HCEC 1CT (cell line): ENCODE measurements at regions not wholly inside any gene's neighbourhood (a gene's known extent, or its start where the extent isn't known, plus 50 kb on each side); places are given as distances from the start of the nearest gene placed in this dataset.

ENCODE experiments used
- DNase-seq: peaks from one replicate; pipeline ENCODE4 v3.0.0-alpha.2; 2017

DNA sequence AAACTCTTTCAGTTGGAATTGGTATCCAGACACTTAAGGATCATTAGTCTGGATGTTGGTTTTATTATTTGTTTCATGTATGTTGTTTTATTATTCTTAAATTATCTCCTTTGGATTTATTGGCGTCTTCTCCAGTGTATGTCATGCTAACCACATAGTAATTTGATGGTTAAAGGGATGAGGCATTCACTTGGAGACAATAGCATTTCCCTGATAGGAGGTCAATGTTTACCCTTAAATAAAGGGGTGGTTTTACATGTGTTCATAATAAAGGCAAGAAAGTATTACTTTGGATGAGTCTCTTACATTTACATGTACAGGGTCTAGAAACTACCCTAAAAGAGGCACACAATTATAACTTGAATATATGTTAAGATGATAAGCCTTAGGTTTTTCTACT, 51.2 kb upstream of the RNF144B start:
- DNase-seq, result no peak

DNA sequence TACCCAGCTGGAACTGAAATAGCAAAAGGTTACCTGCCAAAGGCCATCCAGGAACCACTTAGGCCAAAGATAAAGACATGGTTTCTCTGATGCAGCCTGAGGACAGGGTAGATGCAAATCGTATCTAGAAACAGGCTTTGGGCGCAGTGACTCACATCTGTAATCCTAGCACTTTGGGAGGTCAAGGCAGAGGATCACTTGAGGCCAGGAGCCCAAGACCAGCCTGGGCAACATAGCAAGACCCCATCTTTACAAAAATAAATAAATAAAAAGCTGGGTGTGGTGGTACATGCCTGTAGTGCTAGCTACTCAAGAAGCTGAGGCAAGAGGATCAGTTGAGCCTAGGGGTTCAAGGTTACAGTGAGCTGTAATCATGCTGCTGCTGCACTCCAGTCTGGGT, 52.9 kb upstream of the RNF144B start:
- no peak for DNase-seq

GRCh38 chr6:18330548-18331081, 56.5 kb upstream of the RNF144B start:
- no peak for DNase-seq

GRCh38 chr6:18329776-18330175, 57.4 kb upstream of the RNF144B start:
- DNase-seq, result no peak

DNA sequence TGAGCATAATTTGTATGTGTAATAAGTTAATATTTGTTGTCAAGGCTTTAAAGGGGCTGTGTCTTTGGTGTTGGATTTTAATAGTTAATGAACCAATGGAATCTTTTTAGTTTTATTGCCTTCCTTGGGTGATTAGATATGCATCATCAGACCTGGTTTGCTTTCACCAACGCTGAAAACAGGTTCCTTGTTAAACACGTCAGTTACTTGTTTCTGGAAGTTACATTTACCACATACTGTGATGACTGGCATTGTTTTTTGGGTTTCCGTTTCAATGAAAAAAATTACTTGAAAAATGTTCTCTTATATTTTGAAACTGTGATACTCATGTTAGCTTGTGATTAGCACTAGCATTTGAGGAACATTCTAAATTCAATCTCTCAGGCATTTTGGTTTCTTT, 58.6 kb upstream of the RNF144B start:
- no peak for DNase-seq

DNA sequence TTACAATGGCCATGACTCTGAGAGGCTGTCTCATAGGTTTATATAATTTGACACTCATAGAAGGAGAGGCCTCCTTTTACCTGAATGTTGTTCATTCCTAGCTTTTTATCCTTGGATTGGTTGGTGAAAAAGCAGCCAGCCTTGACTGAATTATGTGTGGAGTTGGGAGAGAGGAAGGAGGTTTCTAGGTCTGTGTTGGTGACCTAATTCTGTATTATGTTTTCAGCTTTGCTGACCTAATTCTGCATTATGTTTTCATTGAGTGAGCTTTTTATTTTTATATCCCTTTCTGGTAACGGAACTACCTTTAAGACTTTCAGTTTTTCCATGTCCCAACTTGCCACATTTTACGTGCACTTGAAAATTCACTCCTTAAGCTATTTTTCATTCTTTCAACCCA, 59.1 kb upstream of the RNF144B start:
- DNase-seq, result no peak

- no peak for DNase-seq
These were observed 59.5 kb upstream of the RNF144B start for GRCh38 chr6:18327626-18328025.

- DNase-seq, result no peak
These were observed 60.2 kb upstream of the RNF144B start for GRCh38 chr6:18326980-18327379.

DNA sequence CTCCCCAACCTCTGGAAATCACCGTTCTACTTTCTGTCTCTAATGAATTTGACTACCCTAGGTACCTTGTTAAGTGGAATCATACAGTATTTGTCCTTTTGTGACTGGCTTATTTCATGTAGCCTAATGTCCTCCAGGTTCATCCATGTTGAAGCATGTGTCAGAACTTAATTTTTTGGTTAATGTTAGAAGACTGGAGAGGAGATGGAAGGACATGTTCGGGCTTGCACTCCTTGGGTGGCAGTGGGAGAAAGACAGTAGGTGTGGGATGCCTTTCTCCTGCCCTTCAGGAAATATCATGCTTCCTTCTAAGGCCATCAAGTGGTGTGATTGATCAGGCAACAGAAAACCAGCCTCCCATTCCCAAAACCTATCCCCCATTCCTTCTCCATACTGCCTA, 61.1 kb upstream of the RNF144B start:
- no peak for DNase-seq

DNA sequence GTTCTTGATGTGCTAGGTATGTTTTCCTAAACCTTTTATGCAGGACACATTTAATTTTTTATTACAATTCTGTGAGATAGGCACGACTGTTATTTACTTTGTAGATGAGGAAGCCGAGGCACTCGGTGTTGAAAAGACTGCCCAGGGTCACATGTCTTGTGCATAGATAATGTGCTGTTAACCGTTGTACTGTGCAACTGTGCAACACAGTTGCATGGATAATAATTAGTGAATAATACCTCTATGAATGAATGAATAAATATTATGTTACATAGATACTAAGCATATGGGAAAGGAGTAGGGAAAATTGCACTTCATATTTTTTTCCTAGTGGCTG, 60.3 kb upstream of the DEK start:
- DNase-seq, result no peak

DNA sequence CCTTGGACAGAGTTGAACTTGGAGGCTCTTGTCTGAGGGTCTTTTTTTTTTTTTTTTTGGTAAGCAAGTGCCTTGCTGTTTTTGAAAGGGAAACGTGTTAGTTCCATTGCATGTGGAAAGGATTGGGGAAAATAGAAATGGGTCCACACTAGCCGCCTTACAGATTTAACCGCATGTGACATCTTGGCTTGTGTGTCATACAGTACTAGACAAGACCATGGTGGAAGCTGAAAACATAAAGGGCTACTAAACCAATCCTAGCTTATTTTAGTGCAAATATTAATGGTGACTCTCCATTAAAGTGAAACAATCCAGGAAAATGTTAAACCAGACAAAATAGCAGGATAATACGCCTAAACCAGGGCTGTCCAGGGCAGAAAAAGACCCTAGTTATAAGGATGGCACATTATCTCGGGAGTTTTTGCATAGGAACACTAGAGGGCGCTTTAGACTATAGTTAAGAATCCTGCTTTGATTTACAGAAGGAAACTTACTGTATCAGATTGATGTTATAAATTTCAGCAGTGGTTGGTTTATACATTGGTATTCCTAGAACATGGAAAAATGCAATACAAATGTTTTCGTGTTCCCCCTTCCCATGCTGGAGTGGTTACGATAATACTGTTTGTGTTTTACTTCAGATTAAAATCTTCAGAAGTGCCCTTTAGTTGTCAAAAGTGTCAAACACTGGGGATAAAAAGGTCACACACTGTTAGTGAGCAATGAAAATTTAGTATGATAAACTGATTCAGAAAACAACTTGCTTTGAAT, 59.8 kb upstream of the DEK start:
- DNase-seq, result peak; percentile 64

DNA sequence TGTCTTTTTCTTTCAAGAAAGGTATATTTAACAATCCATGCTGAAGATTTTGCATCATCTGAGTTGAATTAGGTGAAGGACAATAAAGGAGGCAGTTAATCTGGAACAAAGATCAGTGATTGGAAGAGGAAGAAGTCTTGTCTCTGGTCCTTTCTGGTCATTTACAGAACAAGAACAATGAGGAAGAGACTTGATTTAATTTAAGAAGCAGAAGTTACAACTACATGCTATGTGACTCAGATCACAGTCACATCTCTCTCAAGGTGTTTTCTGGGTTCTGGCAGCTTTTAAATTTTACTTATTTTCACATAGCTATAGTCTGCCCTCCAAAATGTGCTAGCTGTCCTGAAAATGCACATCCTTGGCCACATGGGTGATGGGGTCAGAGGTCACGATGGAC, 53.5 kb upstream of the DEK start:
- no peak for DNase-seq

DNA sequence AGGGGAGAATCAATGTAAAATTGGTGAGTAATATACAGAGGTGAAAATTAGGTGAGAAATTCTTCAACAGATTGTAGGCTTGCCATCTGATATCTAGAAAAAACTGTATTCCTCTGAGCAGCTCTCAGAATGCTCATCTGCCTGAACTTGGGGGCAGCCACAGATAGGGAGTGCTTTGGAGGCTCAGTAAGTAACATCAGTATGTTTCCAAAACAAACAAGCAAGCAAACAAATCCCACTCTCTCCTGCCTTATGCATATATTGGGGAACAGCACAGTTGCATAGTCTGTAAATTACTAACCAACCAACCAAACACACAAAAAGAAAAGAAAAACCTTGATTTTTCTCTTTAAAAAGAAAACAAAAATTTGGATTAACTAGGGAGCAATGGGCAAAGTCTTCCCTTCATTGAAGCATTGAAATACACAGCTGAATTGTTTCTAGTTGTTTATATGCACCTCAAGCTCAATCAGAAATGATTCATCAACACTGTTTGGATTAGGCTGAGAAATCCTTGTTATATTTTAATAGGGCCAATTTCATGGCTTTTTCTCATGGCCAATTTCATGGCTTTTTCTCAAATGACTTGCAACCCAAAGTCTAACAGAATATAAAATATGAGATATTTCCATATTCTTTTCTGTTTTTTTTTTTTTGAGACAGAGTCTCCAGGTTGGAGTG, 50.1 kb upstream of the DEK start:
- peak; percentile 23 for DNase-seq
